ENCODE measurements at regions not wholly inside any gene's neighbourhood (a gene's known extent, or its start where the extent isn't known, plus 50 kb on each side); places are given as distances from the start of the nearest gene placed in this dataset.

DNA sequence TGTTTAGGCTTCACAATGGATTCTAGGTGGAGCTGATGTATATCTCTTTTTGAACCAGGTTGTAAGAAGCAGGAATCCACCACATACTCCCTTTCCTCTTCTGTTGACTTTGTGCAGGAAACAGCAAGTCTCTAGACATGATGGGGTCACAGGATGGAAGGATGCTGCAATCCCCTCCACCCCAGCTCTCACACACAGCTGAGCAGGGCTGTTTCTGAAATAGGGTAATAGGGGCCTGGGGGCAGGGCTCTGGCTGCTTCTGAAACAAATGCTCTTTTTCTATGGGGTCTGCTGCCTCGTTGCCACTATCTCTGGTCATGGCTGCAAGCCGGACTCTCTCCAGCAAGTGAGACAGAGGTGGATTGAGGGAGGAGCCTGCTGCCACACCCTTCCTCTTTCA, 148.9 kb downstream of the SOX11 start:
- no peaks in the 10 kb centered on the region for H4K20me1 ChIP-seq (ENCODE audit: insufficient read depth, low read length)
- no peaks in the 10 kb centered on the region for H3K36me3 Mint-ChIP-seq (ENCODE audit: low read depth, unreplicated experiment)

DNA sequence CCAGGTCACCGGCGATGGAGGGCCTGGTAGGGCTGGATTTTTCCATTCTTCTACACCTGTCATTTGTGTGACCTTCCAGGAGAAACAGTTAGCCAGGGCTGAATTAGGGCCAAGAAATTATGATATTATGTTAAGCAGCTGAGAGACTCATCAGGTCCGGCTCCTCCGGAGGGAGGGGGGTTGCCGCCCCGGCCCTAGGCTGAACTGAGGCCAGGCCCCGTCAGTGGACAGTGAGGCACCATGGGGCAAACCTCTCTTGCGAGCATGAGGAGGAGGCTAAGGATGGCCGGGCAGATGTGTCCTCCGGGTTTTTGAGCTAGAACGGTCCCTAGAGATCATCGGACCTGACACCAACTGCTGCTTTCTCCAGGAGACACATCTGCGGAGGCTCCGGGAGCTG, 150.1 kb downstream of the SOX11 start:
- no peaks in the 10 kb centered on the region for H3K27me3 ChIP-seq (ENCODE audit: insufficient read depth, low read length)
- Mint-ChIP-seq H3K27ac (ENCODE audit: unreplicated experiment) (no peak overlapping the region), H3K27me3 (ENCODE audit: low read depth, unreplicated experiment) (peaks cover 3% of the 10 kb centered on the region), H3K36me3 (ENCODE audit: low read depth, unreplicated experiment) (no peaks in the 10 kb centered on the region), H3K4me3 (ENCODE audit: unreplicated experiment) (no peak overlapping the region), H3K4me1 (ENCODE audit: low read depth, unreplicated experiment) (peaks cover 12% of the 10 kb centered on the region), H3K9me3 (ENCODE audit: unreplicated experiment) (no peaks in the 10 kb centered on the region)
- DNase-seq (ENCODE audit: low read depth) (no peak), FAIRE-seq (no peak)
- no peaks in the 10 kb centered on the region for H3K9me3 ChIP-seq (ENCODE audit: insufficient read depth, low read depth, low read length)
- no peaks in the 10 kb centered on the region for H3K36me3 ChIP-seq (ENCODE audit: insufficient read depth, low read length)
- H4K20me1 ChIP-seq (ENCODE audit: insufficient read depth, low read length), result no peaks in the 10 kb centered on the region
- H3K4me3 ChIP-seq (ENCODE audit: insufficient read depth, low read depth, low read length), result no peak overlapping the region
- H3K9ac ChIP-seq (ENCODE audit: low read length), result no peak overlapping the region
- H2AFZ ChIP-seq (ENCODE audit: low read depth, low read length), result no peak overlapping the region
- H3K4me2 ChIP-seq (ENCODE audit: low read length), result no peak overlapping the region
- no peaks in the 10 kb centered on the region for H3K79me2 ChIP-seq (ENCODE audit: insufficient read depth, low read length)
- H3K4me1 ChIP-seq (ENCODE audit: insufficient read depth, low read length), result peaks cover 9% of the 10 kb centered on the region
- TF ChIP-seq, protein P1, sequence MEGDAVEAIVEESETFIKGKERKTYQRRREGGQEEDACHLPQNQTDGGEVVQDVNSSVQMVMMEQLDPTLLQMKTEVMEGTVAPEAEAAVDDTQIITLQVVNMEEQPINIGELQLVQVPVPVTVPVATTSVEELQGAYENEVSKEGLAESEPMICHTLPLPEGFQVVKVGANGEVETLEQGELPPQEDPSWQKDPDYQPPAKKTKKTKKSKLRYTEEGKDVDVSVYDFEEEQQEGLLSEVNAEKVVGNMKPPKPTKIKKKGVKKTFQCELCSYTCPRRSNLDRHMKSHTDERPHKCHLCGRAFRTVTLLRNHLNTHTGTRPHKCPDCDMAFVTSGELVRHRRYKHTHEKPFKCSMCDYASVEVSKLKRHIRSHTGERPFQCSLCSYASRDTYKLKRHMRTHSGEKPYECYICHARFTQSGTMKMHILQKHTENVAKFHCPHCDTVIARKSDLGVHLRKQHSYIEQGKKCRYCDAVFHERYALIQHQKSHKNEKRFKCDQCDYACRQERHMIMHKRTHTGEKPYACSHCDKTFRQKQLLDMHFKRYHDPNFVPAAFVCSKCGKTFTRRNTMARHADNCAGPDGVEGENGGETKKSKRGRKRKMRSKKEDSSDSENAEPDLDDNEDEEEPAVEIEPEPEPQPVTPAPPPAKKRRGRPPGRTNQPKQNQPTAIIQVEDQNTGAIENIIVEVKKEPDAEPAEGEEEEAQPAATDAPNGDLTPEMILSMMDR (IDR thresholded peaks at IDR 0.05; ENCODE audit: insufficient read depth, low read depth, low read length), result no peak
- TF ChIP-seq EZH2 (IDR thresholded peaks at IDR 0.05; ENCODE audit: insufficient read depth, low read length), result no peak
- no peak overlapping the region for H3K27ac ChIP-seq (ENCODE audit: low read depth, low read length)

More for the DNA sequence above, 148.9 kb downstream of the SOX11 start:
- H3K27me3 Mint-ChIP-seq (ENCODE audit: low read depth, unreplicated experiment), result peaks cover 3% of the 10 kb centered on the region
- no peaks in the 10 kb centered on the region for H3K36me3 ChIP-seq (ENCODE audit: insufficient read depth, low read length)
- DNase-seq (ENCODE audit: low read depth) (no peak), FAIRE-seq (no peak)
- no peaks in the 10 kb centered on the region for H3K9me3 Mint-ChIP-seq (ENCODE audit: unreplicated experiment)
- H3K27ac ChIP-seq (ENCODE audit: low read depth, low read length), result no peak overlapping the region
- H3K4me1 ChIP-seq (ENCODE audit: insufficient read depth, low read length), result no peaks in the 10 kb centered on the region
- H3K9me3 ChIP-seq (ENCODE audit: insufficient read depth, low read depth, low read length), result no peaks in the 10 kb centered on the region
- H3K4me3 ChIP-seq (ENCODE audit: insufficient read depth, low read depth, low read length), result no peak overlapping the region
- no peak for TF ChIP-seq EZH2 (IDR thresholded peaks at IDR 0.05; ENCODE audit: insufficient read depth, low read length)
- TF ChIP-seq, protein P1 (IDR thresholded peaks at IDR 0.05; ENCODE audit: insufficient read depth, low read depth, low read length), result no peak
- no peaks in the 10 kb centered on the region for H3K79me2 ChIP-seq (ENCODE audit: insufficient read depth, low read length)
- no peaks in the 10 kb centered on the region for H3K4me1 Mint-ChIP-seq (ENCODE audit: low read depth, unreplicated experiment)
- no peak overlapping the region for H3K27ac Mint-ChIP-seq (ENCODE audit: unreplicated experiment)
- no peak overlapping the region for H2AFZ ChIP-seq (ENCODE audit: low read depth, low read length)
- no peaks in the 10 kb centered on the region for H3K27me3 ChIP-seq (ENCODE audit: insufficient read depth, low read length)
- no peak overlapping the region for H3K9ac ChIP-seq (ENCODE audit: low read length)
- H3K4me2 ChIP-seq (ENCODE audit: low read length), result no peak overlapping the region
- H3K4me3 Mint-ChIP-seq (ENCODE audit: unreplicated experiment), result no peak overlapping the region

DNA sequence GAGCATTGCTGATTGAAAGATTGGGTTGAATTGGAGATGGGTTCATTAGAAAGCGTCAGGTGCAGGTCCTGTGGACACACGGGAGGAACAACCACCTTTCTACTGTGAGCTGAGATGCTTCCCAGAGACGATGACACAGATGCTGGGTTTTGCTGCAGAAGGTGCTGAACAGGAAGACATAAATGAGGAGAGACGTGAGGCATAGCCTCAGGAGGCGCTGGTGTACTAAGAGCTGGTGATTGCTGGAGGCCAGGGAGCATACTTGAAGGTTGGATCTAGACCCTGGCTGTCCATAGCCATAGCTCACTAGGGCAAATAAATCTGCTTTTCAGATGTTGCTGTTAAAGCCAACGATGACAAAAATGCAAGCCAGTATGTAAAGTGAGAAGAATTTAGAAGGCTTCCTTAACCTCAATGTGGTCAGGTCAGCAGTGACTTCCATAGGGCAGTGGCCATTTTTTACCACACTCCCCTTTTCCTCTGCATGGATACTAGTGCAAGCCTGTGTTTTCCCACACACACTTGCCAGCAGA, 153.7 kb downstream of the SOX11 start:
- Histone ChIP-seq H3K36me3 (ENCODE audit: insufficient read depth, low read length) (no peaks in the 10 kb centered on the region), H3K4me2 (ENCODE audit: low read length) (no peak overlapping the region), H3K79me2 (ENCODE audit: insufficient read depth, low read length) (no peaks in the 10 kb centered on the region), H3K4me1 (ENCODE audit: insufficient read depth, low read length) (peaks cover 14% of the 10 kb centered on the region), H2AFZ (ENCODE audit: low read depth, low read length) (no peak overlapping the region), H3K9ac (ENCODE audit: low read length) (no peak overlapping the region), H3K27me3 (ENCODE audit: insufficient read depth, low read length) (no peaks in the 10 kb centered on the region), H3K27ac (ENCODE audit: low read depth, low read length) (no peak overlapping the region), H3K9me3 (ENCODE audit: insufficient read depth, low read depth, low read length) (no peaks in the 10 kb centered on the region), H3K4me3 (ENCODE audit: insufficient read depth, low read depth, low read length) (no peak overlapping the region), H4K20me1 (ENCODE audit: insufficient read depth, low read length) (no peaks in the 10 kb centered on the region)
- DNase-seq (ENCODE audit: low read depth) (no peak), FAIRE-seq (no peak)
- no peak for TF ChIP-seq EZH2 (IDR thresholded peaks at IDR 0.05; ENCODE audit: insufficient read depth, low read length)
- TF ChIP-seq, protein P1 (IDR thresholded peaks at IDR 0.05; ENCODE audit: insufficient read depth, low read depth, low read length), result no peak
- Mint-ChIP-seq H3K36me3 (ENCODE audit: low read depth, unreplicated experiment) (no peaks in the 10 kb centered on the region), H3K4me3 (ENCODE audit: unreplicated experiment) (no peak overlapping the region), H3K27ac (ENCODE audit: unreplicated experiment) (no peak overlapping the region), H3K27me3 (ENCODE audit: low read depth, unreplicated experiment) (peaks cover 3% of the 10 kb centered on the region), H3K9me3 (ENCODE audit: unreplicated experiment) (no peaks in the 10 kb centered on the region), H3K4me1 (ENCODE audit: low read depth, unreplicated experiment) (peaks cover 15% of the 10 kb centered on the region)
